Gastroesophageal sphincter (tissue), 3 donors: ENCODE measurements at regions not wholly inside any gene's neighbourhood (a gene's known extent, or its start where the extent isn't known, plus 50 kb on each side); places are given as distances from the start of the nearest gene placed in this dataset.

Experiments used
- EP300 ChIP-seq: sonication (generic); formaldehyde crosslinking; IDR thresholded peaks from one replicate; pipeline ENCODE4 v1.6.1; 2017; ENCODE audit warnings: antibody characterized with exemption, mild to moderate bottlenecking
- POLR2A ChIP-seq, 2 donors: fragments of 450-650 bp; IDR thresholded peaks; one replicate each; pipeline ENCODE4 v1.6.1; 2017; ENCODE audit warnings: antibody characterized with exemption in 2 of 2, mild to moderate bottlenecking in 2 of 2, moderate library complexity in 1 of 2
- POLR2AphosphoS5 ChIP-seq: sonication (generic); formaldehyde crosslinking; IDR thresholded peaks from one replicate; pipeline ENCODE4 v1.6.1; 2017; ENCODE audit warnings: antibody characterized with exemption
- TF ChIP-seq, protein P1 (sequence below), 4 experiments: fragments of 200-600 bp in 2 of 4; fragments of 450-650 bp in 2 of 4; sonication (generic) in 1 of 4; IDR thresholded peaks; one replicate each; pipeline ENCODE4 v1.5.1; 2017 to 2019; ENCODE audit warnings: antibody characterized with exemption in 4 of 4, mild to moderate bottlenecking in 2 of 4, moderate library complexity in 2 of 4

GRCh38 chr15:31579976-31580375 lies 253.3 kb downstream of the KLF13 start:
- TF ChIP-seq, protein P1, sequence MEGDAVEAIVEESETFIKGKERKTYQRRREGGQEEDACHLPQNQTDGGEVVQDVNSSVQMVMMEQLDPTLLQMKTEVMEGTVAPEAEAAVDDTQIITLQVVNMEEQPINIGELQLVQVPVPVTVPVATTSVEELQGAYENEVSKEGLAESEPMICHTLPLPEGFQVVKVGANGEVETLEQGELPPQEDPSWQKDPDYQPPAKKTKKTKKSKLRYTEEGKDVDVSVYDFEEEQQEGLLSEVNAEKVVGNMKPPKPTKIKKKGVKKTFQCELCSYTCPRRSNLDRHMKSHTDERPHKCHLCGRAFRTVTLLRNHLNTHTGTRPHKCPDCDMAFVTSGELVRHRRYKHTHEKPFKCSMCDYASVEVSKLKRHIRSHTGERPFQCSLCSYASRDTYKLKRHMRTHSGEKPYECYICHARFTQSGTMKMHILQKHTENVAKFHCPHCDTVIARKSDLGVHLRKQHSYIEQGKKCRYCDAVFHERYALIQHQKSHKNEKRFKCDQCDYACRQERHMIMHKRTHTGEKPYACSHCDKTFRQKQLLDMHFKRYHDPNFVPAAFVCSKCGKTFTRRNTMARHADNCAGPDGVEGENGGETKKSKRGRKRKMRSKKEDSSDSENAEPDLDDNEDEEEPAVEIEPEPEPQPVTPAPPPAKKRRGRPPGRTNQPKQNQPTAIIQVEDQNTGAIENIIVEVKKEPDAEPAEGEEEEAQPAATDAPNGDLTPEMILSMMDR (IDR thresholded peaks at IDR 0.05): no peak
- TF ChIP-seq POLR2AphosphoS5 (no peak), POLR2A (IDR thresholded peaks at IDR 0.05) (no peak), EP300 (no peak)
